NCI-H2029 (cell line): ENCODE measurements at regions not wholly inside any gene's neighbourhood (a gene's known extent, or its start where the extent isn't known, plus 50 kb on each side); places are given as distances from the start of the nearest gene placed in this dataset.

ENCODE experiments used
- DNase-seq: peaks from one replicate; lab custom pipeline; 2025; lab: John Stamatoyannopoulos, UW

DNA sequence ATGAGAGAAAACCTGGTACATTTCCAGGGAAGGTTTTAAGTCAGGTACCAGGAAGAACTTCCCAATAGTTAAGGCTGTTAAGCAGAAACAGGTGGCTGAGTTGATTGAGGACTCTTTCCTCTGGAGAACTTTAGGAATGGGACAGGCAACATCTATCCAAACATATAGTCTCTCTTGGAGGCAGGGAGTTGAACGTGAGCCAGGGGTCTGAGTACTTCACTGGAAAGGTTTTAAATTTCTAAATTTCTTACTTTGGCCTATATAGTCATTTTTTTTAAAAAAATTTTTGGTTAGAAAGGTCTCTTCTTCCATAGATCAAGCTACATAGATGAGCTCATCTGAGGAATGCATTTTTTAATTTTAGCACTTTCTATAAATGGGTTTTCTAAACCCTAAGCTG is 261.4 kb upstream of the TCF4 start:
- DNase-seq, result no peak

GRCh38 chr18:55847960-55848359 is 260.0 kb upstream of the TCF4 start:
- DNase-seq, result no peak

DNA sequence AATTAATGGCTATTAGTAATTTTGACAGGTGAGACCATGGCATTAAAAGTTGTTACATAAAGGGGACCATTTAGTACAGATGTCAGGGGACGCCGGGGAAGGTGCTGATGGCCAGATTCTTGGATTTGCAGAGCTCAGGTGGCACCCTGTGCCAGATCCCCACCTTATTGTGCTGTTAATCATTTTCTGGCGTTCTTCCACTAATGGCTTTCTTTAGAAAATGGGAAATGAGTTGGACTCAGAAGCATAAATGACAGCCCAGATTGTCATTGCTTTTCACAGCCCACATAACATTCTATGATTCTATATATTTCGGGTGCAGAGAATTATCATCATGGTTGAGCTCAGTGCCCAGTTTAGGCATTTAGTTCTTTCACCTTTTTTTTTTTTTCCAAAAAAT is 257.2 kb upstream of the TCF4 start:
- DNase-seq, result no peak

- DNase-seq, result no peak
These were observed 256.4 kb upstream of the TCF4 start for GRCh38 chr18:55844382-55844781.

- DNase-seq, result no peak
These were observed 253.3 kb upstream of the TCF4 start for GRCh38 chr18:55841314-55841713.

DNA sequence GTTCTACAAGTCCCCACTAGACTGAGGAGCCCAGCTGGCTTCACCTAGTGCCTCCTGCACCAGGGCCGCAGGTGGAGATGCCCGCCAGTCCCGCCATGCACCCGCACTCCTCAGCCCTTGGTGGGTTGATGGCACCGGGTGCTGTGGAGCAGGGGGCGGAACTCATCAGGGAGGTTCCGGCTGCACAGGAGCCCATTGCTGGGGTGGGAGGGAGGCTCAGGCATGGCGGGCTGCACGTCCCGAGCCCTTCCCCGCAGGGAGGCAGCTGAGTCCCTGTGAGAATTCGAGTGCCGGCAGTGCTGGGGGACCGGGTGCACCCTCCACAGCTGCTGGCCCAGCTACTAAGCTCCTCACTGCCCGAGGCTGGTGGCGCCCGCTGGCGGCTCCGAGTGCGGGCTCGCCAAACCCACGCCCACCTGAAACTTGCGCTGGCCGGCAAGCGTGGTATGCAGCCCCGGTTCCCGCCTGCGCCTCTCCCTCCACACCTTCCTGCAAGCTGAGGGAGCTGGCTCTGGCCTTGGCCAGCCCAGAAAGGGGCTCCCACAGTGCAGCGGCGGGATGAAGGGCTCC is 252.7 kb upstream of the TCF4 start:
- no peak for DNase-seq

- DNase-seq, result no peak
These were observed 251.4 kb upstream of the TCF4 start for GRCh38 chr18:55839343-55839742.

GRCh38 chr18:55838841-55839240 is 250.8 kb upstream of the TCF4 start:
- no peak for DNase-seq

DNA sequence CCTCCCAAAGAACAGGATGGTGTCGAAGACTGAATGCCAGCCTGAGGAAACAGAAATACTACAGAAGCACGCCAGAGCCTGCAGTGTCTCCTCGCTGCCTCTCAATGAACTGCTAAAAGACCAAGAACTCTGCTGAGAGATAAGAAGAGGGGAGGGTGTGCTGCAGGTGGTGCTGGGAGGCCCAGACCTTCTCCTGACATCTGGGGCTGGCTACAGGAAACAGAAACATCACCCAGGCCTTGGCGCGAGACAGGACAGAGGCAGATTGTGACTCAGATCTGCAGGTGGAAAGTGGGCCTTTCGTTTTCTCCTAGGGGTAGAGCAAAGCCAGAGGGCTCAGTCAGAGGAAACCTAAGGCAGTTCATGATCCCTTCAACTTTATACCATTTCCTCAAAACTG is 250.3 kb upstream of the TCF4 start:
- no peak for DNase-seq

DNA sequence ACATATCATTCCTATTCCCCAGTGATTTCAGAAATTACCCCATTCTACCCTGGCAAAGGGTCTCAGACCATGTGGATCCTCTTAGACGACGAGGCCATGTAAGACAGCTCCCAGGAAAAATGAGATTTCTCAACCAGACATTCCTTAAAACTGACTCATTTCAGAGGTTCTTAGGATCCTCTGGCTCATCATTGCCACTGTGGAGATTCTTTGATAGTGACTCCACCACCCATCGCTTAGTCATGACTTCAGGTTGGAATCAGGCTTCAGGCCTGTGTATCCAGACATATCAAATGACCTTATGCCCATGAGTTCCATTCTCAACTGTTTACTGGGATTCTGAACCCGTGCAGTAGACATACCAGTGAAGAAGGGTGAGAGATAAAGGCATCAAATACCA is 245.6 kb upstream of the TCF4 start:
- DNase-seq, result no peak

- DNase-seq, result no peak
These were observed 242.6 kb upstream of the TCF4 start for GRCh38 chr18:55830544-55830943.

DNA sequence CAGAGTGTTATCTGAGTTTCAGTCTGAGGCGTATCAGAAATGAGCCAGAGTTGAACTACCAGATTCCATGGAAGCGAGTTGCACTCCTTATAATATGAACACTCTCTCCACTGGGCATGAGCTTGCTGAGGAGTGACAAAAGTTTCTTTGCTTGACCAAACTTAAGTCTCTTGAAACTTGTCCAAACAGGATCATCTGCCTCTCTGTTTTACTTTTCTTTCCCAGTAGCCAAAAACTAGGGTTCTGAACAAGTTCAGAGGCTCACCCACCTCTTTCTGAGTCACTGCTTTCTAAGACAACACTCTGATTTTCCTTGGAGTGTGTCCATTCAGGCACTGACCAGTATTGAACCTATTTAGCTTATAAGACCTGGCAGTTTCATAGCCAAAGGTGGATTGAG is 233.2 kb upstream of the TCF4 start:
- no peak for DNase-seq

DNA sequence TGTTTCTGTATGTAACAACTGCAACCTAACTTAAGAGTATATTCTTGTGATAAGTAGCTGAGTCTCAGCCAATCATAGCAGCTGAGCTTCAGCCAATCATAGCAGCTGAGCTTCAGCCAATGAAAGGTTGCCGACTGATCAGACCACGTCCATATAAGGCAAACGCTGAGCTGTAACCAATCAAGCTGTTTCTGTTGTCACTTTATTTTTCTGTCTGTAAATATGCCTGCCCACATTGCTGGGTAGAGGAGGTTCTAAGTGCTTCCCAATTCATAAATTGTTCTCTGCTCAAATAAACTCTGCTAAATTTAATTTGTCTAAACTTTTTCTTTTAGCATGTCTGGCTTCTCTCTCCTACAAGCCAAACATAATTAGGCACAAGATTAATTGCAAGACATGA is 231.5 kb upstream of the TCF4 start:
- no peak for DNase-seq

- DNase-seq, result no peak
These were observed 230.3 kb upstream of the TCF4 start for GRCh38 chr18:55818284-55818683.

DNA sequence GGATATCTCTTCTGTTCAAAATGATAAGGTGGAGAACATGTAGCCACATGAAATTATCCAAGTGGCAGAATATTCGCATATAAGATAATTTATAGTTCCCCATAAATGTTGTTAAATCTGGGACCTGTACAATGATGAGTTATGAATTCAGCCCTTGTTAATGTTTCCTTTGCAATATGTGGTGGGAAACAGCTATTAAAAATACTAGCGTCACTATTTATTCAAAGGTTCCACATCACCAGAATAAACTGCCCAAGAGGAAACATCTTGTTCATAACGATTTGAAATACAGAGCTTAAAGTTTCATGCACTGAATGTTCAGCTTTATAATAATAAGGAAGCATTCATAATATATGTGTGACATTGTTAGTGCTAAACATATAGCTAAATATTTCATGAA is 223.9 kb upstream of the TCF4 start:
- no peak for DNase-seq

GRCh38 chr18:55805666-55806065 is 217.7 kb upstream of the TCF4 start:
- DNase-seq, result no peak

- no peak for DNase-seq
These were observed 207.2 kb upstream of the TCF4 start for GRCh38 chr18:55795101-55795669.

DNA sequence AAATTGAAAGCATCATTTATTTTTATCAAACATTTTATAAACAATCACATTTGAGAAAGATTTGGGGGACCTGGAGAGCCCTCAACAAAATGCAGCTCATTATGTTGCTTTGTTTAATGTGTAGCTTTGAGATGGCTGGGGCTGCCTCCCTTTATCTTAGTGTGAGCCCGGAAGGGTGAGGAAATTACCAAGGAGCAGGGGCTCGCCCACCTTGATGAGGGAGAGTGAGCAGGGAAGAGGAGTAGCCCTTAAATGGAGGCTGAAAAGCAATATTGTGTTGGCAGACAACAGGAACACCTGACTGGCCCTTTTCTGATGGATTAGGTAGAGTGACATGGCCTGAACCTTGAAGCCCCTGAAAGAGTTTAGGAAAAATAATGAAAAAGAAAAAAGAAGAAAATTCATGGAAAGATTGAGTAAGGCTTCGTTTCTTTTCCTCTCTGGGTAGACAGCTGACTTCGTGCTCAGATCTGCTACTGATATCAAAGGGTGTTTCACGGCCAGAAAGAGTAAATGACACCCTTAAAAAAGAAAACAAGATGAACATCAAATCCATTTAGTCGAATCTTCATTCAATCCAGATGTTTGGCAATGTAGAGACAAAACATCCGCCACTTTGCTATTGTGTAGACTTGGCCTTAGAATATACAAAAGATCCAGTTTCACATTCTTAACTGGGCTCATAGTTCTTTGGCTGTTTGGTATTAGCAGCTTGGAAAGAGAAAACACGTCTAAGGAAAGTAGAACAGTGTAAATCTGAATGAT is 206.5 kb upstream of the TCF4 start:
- no peak for DNase-seq

DNA sequence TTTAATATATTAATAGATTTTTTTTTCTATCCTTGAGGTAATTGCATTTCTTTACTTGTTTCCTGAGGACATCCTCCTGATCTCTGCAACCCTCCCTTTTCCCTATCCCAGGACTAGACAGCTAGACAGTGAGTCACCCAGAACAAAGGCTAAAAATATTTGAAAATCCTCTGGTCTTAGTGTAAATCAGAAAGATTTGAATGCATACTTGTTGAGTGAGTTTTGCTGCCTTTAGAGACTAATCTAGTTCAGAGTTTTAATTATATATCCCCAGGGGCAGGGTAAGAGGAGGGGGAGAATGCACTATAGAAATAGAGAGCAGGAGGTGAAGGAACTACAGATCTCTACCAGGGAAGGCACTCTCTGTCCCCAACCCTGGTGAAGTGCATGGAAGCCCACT is 202.3 kb upstream of the TCF4 start:
- no peak for DNase-seq

- DNase-seq, result no peak
These were observed 199.6 kb upstream of the TCF4 start for GRCh38 chr18:55787536-55788073.

- DNase-seq, result no peak
These were observed 198.8 kb upstream of the TCF4 start for GRCh38 chr18:55786651-55787272.

GRCh38 chr18:55783921-55784320 is 195.9 kb upstream of the TCF4 start:
- no peak for DNase-seq

DNA sequence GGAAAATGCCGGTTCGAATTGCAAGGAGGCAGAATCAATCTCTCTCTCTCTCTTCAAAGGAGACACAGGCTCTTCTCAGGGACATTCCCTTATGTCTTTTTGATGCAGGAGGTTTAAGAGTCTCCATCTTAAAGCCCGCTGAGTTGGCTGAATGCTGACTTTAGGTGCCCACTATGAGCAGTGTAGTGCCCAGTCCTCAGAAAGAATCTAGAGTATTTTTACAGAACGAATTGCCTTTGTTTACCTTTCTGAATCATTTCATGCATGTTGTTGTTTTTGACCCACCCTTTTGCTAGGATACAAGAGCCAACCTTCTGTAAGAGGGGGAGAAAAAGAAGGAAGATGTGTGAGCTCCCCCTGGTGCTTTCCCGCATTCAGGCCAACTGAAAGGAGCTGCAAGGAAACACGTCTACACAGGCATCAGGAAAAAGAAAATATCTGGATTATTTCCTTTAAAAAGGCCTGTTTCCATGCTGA is 193.5 kb upstream of the TCF4 start:
- DNase-seq, result peak; percentile 28
